A204.1 (cell line): ENCODE measurements at regions not wholly inside any gene's neighbourhood (a gene's known extent, or its start where the extent isn't known, plus 50 kb on each side); places are given as distances from the start of the nearest gene placed in this dataset.

Source experiments
- FAIRE-seq: peaks from 2 replicates; lab custom pipeline; 2012; peaks lifted over from hg19 to GRCh38; lab: Jason Lieb, UNC

DNA sequence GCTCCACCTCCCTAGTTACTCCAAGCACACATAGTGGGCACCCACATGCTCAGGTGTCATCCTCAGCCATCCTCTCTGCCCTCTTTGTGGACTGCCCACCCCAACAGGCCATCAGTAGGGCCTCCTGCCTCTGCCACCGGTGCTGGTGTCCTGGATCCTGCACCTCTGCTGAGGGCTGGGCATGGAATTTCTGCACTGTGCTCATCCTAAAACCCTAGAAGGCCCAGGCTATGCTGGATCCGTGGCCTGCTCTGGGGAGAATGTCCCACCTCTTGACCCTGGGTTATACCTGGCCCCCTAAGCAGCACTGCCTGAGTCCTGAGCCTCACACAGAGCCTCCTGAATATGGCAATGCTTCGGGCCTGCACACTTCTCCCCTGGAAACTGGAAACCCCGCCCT is 318.3 kb downstream of the MATN1 start:
- no peak for FAIRE-seq

DNA sequence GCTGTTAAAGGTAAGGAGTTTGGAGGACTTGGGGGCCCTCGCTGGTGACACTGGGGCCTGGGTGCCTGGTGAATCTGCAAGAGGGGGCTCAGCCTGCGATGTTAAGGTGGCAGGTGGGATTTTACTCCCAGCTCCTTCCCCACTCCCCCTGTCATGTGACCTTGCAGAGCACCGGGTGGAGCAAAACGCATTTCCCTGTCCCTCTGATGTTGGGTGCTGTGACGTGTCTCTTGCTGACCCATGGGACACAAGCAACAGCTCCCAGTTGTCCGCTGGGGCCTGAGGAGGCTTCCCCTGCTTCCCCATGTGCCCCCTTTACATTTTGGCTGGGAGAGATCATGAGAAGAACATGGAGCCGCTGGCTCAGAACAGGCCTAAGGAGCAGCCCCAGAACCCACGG is 319.0 kb downstream of the MATN1 start:
- no peak for FAIRE-seq

DNA sequence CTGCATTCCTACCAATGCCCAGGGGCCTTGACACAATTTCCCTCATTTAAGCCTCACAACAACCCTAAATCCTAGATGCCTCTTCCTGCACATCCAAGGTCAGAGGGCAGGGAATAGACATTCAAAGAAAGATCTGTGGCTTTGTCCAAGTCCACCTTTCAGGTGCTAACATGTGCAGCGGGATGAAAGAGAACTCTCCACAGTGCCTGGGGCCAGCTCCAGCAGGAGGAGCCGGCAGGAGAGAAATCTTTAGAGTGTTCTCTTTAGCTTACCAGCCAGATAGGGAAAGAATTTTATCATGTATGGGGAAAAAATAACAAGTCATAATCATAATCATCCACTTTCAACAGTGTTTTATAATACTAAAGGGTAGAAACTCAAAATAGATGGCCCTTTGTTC is 319.7 kb downstream of the MATN1 start:
- no peak for FAIRE-seq

DNA sequence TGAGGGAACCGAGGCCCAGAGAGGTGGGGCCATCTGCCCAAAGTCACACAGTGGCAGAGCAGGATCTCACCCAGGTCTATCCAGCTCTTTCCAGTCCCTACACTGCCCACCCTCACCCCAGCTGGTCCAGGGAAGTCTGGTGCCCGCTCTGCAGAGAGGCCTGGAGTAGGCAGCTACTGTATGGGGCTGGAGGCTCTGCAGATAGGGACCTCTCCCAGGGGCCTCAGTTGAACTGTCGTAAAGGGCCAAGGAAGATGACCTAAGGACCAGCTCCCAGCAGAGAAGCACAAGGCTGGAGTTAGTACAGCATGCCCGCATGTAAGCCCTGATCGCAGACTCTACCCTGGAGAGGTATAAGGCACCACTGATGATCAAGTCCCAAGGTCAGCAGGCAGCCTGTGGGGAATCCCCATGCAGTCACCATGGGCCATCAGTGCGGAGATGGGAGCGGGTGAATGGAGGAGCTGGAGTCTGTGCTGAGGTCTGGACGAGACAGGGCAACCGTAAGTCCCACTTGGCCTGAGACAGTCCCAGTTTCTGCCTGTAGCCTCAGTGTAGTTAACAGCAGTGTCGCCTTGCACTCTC is 320.2 kb downstream of the MATN1 start:
- no peak for FAIRE-seq

DNA sequence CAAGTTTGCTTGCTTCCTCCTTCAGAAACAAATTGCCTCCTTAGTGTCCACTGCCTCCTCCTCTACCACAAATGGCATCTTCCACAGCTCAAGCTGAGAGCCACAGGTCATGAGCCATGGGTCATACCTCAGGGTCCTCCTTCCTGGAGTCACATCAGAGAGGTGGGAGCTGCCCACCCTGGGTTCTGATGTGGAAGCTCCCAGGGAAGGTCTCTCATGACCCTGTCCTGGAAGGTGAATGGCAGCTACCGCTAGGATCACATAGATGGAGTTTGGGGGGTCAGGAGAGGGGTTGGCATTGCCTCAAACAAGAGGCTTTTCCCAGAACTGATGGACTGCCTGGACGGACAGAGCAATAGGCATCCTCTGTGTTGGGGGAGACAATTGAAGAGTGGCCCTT is 321.4 kb downstream of the MATN1 start:
- FAIRE-seq: no peak

DNA sequence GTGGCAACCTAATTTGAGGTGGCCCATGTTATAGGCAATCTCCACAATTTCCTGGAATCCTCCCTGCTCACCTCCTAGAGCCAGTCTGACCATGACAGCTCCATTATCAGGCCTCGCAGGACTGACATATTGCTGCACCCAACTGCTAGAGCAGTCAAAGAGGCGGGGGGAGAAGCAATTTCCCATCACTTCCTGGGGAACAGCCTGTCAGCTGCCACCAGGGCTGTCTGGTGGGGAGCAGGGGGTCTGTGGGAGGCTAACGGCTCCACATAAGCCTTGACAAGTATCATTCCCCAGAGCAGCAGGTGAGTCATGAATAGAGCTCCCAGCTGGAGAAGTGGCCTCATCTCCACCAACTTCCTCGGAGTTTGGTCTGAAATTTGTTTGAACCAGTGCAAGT is 322.9 kb downstream of the MATN1 start:
- FAIRE-seq: no peak

DNA sequence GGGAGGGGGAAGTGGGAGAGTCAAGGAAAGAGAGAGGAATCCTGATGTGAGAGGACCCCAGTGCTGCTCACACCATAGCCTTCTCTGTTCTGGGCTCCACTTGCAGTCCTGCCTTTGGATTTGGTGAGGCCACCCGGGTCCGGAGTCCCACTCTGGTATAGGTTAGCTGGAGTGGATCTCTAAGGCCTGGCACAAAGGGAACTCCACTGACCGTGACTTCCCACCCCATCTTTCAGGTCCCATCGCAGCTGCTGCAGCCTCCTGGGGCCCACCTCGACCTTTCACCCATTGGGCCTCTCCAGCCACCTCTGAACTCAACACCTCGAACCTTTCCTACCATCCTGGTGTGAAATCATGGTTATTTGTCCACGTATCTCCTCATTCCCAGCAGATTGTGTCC is 324.4 kb downstream of the MATN1 start:
- FAIRE-seq: no peak

DNA sequence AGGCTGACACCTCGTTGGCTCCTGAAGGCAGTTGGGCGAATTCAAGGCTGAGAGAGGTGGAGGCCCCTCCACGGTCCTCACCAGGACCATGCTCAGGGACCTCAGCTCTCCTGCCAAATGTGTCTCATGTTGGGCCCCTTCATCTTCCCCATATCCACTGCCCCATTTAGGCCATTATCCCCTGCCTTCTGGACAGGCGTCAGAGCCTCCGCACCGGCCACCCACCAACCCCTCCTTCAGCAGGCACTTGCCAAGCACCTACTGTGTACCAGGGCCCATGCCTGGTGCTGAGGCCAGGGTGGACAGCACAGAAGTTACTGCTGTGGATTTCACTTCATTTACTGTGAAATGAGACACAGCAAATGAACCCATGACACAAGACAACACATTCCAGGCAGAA is 325.8 kb downstream of the MATN1 start:
- no peak for FAIRE-seq

DNA sequence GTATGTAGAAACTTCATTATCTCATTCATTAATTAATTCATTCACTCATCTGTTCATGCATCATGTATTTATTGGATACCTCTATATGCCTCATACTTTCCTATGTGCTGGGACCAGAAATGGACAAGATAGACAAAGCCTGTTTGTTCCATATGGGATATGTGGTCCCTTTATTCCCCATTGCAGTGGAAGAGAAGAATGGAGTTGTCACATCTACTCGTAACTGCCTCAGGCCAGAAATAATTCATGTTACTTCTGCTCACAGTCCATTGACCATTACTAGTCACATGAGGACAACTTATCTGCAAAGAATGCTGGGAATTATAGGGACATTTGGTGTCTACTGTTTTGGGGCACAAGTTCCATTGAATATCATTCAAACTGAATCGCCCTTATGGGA is 327.8 kb downstream of the MATN1 start:
- no peak for FAIRE-seq

DNA sequence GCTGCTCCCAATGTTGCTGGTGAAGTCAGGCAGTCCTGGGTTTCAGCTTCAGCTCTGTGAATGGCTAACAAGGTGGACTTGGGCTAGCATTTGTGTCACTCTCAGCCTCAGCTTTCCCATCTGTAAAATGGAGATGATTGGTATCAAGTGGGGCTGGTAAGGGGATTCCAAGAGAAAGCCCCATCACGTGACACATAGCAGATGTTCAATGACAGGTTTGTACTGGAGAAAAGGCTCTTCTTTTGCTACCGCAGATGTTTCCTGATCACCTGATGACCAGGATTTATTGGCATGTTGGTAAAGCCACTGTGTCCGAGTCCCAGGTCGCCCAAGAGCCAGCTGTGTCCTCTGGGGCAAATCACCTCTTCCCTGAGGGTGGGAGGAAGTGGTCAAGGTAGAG is 335.0 kb downstream of the MATN1 start:
- no peak for FAIRE-seq

DNA sequence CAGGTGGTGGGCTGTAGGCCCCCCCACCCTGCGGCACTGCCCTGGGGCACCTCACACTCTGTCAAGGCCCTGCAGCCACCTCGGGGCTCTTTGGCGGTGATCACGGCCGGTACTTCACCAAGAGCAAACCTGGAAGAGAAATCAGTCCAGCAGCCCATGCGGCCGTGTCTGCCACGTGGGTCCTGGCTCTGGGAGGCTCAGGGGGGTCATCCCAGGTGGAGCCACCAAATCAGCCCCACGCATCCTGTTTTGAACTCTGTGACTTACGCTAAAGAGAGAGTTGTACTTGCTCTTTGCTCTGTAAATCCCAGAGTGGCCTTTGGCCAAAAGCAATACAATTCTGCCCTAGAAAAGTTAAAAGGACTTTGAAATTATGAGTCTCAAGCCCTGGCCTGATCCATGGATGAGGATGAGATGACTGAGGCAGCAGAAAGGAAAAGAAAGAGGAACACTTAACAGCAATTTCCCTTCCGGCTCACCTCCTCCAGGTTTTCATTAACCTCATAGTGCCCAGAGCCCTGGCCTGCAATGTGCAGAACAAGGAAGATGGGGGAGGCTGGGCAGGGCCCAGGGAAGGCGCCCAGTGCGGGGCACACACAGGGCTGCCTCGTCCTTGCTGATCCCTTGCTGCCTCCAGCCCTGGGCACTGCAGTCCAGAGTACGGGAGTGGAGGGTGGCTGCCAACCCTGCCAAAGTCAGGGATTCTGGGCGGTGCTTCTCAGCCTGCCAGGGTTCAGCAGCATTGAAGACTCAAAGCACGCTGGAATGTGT is 337.0 kb downstream of the MATN1 start:
- FAIRE-seq: no peak

DNA sequence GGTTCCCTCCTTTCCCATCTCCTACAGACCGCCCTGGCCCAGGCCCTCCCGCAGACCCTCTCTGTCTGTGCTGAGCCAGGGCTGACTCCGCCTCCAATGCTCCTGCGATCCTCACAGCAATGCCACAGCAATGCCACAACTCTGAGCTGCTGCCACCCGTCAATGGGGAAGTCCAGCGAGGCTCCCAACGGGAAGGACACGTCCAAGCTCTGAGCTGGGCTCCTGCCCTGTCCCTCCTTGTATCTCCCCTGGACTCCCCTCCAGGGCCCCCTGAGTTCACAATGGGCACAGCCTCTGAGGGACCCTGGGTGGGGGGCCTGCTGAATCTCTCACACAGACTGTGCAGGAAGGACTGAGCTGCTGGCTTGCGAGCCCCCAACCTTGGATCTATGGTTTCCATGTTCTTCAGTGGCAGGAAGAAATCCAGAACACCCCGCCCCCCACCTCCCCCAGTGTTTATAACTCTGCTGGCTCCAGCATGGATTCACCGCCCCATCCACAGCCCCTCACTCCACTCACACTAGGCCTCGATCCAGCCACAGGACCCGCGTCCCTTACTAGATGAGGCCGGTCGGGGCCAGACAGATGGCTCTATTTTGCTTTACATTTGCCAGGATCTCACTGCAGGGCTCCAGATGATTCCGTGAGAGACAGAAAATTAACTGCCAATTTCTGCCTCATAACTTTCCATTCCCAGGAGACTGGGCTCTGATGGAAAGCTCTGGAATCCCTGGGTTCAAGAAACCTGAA is 338.0 kb downstream of the MATN1 start:
- no peak for FAIRE-seq

DNA sequence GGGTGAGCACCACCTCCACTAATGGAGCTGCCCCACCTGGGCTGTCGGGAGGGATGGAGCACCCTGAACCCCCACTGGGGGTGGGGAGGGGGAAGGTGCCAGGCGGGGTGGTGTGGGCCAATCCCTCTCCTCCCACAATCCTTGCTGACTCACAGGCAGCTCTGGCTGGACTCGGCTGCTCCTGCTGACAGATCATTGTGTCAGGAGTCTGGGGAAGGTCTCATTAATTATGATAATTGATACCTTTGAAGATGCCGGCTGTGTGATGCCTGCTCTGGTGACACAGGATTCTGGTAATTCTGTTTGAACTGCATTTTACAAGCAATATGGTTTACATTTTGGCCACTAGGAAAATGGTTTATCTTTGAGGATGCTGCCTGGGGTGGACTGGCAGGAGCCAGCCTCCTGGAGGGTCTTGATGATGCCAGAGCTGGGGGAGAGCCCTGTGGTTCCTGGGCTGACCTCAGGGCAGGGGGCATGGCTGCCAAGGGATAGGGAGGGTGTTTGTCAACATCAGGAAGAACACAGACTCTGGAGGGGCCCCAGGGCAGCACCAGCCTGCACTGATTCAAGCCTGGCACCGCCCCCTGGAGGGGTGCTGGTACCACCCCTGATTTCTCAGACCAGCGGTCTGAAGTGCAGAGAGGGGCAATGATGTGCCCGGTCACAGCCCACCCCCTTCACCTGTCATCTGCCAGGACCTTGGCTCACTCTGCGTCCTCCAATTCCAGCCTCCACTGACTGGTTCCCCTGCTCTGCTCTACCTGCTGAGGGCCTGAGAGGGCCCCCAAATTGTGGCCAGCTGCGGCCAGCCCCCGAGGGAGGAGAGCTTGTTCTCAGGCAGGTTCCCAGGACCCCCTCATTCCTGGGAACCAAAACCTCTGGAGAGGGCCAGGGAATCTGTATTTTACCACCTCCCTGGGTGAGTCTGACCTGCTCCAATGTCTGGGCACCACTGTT is 338.8 kb downstream of the MATN1 start:
- no peak for FAIRE-seq

DNA sequence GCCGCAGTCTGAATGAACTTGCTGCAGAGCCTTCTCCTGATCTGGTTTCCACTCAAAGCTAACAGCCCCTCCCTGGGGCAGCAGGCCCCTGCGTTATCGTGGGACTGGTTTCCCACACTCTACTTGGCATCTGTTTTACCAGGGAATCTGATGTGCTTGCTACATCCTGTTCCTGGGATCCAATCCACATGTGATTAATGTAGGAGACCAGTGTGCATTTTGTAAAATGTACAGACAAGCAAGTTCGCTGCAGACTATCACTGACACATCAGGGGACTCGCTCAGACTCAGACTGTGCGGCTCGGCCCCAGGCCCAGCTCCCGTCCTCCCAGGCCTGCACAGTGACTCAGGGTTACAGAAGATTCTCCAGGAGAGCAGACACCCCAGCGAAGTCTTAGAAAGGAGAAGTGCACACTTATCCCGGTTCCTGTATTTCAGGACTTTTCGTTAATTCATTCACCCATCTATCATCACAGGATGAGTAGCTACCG is 340.1 kb downstream of the MATN1 start:
- FAIRE-seq: no peak

DNA sequence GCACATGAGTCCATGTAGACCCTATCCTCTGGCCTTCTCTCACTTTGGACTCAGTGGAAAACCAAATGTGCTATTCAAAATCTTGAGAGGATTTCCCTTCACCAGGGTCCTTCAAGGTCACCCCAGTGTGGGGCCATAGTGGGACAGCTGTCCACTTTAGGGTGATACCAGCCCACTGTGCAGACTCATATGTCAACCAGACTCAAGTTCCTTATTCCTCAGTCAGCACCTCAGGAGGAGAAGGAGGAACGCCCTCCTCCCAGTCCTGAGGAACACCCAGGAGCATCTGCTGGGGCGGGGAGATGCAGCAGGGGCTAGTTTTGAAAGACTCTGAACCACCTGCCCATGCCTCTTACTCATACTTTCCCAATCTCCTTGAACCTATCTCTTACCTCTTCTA is 340.9 kb downstream of the MATN1 start:
- FAIRE-seq: no peak

DNA sequence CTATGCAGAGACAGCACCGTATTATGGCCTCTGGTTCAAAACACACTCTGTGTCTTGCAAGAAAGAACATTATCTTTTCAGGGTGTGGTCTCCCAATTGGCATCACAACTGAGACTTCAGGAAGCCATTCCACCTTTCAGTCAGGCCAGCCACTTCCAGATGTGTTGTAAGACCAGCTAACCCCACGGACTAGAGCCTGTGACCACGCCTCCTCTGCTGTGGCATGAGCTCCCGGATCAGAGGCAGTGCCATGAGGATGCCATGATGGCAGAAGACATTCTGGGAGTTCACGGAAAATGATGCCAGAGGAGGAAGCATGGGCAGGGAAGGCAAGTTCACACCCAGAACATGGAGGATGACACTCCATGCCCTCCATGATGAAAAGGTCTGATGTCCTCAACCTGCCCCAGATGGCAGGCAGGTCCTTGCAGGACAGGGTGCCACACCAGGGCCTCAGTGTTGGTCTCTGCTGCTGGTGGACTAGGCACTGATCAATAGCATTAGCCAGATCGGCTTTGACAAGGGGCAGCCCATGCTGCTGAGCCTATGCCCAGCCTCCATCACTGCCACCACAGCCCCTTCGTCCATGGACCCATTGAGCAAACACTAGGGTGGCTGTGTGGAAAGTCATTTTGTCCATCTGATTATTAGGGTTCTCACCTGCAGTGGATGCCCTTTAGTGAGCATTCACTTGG is 341.6 kb downstream of the MATN1 start:
- no peak for FAIRE-seq

DNA sequence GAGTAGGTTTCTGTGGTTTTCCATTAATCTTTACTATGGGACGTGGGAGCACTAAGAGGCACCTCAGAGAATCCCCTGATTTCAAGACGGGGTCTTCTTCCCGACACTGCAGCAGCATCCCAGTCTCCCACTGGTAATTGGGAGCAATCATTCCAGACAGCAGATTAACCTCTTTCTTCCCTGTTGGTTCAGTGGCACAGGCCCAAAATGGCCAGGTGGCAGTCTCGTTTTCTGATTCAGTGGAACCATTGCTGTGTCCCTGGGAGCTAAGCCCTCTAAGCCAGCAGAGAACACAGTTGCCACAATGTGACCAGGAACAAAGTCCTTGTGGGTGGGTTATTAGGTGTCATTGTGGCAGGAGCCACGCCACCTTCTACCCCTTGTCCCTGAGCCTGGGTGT is 342.1 kb downstream of the MATN1 start:
- FAIRE-seq: no peak

DNA sequence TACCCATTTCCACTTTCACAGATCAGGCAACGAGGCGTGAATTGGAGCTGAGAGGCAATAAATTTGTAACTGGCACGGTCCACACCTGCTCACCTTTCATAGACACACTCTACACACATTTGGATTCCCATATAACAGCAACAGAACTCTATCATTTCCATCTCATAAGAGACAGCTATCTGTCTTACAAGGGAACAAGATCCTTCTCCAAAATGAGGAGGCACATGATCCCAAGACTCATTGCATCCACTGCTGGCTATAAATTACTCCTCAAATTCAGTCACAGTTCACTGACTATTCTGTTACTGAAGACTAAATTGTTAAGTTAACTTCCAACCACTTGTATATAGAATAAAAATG is 342.8 kb downstream of the MATN1 start:
- no peak for FAIRE-seq

DNA sequence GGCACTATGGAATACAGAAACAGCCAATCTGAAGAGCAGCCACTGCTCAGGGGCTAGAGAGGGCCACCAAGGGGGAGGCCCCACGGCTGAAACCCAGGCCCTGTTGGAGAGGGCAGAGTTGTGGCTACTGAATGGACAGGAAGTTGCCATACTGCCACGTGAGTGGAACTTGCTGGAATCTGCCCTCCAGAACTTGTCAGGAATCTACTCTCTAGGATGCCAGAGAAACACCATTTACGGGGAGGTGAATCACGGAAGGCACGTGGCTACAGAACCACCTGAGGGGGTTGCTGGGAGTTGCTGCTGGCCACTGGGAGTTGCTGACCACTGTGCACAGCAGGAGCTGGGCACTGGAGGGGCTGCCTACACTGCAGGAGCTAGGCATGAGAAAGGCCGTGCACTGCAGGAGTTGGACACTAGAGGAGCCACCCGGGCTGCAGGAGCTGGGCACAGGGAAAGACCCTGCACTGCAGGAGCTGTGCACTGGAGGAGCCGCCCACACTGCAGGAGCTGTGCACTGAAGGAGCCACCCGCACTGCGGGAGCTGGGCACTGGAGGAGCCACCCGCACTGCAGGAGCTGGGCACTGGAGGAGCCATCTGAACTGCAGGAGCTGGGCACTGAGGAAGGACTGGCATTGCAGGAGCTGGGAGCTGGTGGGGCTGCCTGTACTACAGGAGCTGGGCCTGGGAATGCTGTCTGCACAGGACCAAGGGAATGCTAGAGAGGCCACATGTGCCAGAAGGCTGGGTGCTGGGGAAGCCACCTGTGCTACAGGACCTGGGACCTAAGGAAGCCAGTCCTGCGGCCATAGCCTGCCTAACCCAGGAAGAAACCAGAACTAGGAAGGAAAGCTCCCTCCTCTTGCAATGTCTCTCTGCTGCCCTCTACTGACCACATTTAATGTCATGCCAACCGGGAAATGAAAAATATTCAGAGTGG is 343.4 kb downstream of the MATN1 start:
- FAIRE-seq: peak; percentile 48

DNA sequence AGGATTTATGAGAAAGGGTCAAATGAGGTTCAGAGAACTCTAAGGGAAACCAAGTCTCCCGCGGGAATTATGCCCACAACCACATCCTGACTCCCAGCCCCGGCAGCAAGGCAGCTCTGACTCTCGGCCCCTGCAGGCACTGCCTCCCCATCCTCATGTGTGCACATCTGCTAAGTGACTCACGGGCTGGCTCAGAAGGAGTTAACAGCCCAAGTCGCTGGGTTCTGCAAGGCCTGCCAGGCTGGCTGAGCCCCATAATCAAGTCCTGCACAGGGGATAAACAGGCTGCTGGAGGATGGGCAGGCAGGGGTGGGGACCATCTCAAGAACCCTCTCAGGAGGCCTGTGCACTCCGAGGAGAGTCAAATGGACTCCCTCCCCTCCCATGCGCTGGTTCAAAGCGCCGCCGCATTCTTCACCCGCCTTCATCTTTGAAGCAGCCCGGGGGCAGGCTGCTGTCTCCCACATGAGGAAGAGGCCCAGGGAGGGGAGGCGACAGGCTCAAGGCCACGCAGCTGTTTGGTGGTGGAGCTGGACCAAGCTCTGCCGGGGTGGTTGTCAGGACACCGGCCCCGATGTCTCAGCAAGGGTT is 344.3 kb downstream of the MATN1 start:
- no peak for FAIRE-seq
